22Rv1 (cell line): ENCODE measurements at regions not wholly inside any gene's neighbourhood (a gene's known extent, or its start where the extent isn't known, plus 50 kb on each side); places are given as distances from the start of the nearest gene placed in this dataset.

Experiments used
- ZFX ChIP-seq: fragments of 450-650 bp; IDR thresholded peaks from 2 replicates; pipeline ENCODE4 v1.6.1; 2017; ENCODE audit warnings: antibody characterized with exemption, borderline replicate concordance
- TF ChIP-seq, protein P1 (sequence below): fragments of 450-650 bp; IDR thresholded peaks from 2 replicates; pipeline ENCODE4 v1.5.1; 2017; ENCODE audit warnings: mild to moderate bottlenecking

DNA sequence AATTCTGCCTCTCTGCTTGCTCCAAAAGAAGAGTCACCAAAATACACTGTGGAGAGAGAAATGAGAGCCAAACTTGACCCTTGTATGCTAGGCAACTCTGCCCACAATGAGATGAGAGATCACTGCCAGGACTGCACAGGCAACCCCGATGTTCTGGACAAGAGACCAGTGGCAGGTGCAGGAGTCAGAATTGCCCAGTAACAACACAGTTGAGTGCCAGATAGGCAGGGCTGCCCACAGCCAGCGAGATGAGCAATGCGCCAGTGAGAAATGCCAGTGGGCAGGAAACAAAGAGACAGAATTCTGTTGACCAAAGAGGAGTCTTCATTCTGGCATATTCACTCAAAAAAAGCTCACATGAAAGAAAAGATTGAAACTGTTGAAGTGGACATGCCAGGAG, 570.7 kb downstream of the CAAP1 start:
- TF ChIP-seq, protein P1, sequence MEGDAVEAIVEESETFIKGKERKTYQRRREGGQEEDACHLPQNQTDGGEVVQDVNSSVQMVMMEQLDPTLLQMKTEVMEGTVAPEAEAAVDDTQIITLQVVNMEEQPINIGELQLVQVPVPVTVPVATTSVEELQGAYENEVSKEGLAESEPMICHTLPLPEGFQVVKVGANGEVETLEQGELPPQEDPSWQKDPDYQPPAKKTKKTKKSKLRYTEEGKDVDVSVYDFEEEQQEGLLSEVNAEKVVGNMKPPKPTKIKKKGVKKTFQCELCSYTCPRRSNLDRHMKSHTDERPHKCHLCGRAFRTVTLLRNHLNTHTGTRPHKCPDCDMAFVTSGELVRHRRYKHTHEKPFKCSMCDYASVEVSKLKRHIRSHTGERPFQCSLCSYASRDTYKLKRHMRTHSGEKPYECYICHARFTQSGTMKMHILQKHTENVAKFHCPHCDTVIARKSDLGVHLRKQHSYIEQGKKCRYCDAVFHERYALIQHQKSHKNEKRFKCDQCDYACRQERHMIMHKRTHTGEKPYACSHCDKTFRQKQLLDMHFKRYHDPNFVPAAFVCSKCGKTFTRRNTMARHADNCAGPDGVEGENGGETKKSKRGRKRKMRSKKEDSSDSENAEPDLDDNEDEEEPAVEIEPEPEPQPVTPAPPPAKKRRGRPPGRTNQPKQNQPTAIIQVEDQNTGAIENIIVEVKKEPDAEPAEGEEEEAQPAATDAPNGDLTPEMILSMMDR, result no peak
- TF ChIP-seq ZFX, result no peak
